IPS-15b (cell line): ENCODE measurements at regions not wholly inside any gene's neighbourhood (a gene's known extent, or its start where the extent isn't known, plus 50 kb on each side); places are given as distances from the start of the nearest gene placed in this dataset.

Experiments used
- H3K27me3 ChIP-seq: one replicate; pipeline ENCODE4 v1.6.1; 2013; ENCODE audit warnings: low read length; ENCODE audit not compliant: control insufficient read depth, insufficient read depth
- H3K36me3 ChIP-seq: one replicate; pipeline ENCODE4 v1.6.1; 2013; ENCODE audit warnings: low read length; ENCODE audit not compliant: control insufficient read depth, insufficient read depth
- H3K4me1 ChIP-seq: one replicate; pipeline ENCODE4 v1.6.1; 2013; ENCODE audit warnings: mild to moderate bottlenecking, low read length; ENCODE audit not compliant: control insufficient read depth, insufficient read depth
- H3K4me3 ChIP-seq: one replicate; pipeline ENCODE4 v1.5.1; 2013; ENCODE audit warnings: low read depth, low read length
- H3K9ac ChIP-seq: one replicate; pipeline ENCODE4 v1.6.1; 2013; ENCODE audit warnings: low read depth, mild to moderate bottlenecking, low read length
- H3K9me3 ChIP-seq: one replicate; pipeline ENCODE4 v1.6.1; 2013; ENCODE audit warnings: mild to moderate bottlenecking, low read length; ENCODE audit not compliant: control insufficient read depth, insufficient read depth

DNA sequence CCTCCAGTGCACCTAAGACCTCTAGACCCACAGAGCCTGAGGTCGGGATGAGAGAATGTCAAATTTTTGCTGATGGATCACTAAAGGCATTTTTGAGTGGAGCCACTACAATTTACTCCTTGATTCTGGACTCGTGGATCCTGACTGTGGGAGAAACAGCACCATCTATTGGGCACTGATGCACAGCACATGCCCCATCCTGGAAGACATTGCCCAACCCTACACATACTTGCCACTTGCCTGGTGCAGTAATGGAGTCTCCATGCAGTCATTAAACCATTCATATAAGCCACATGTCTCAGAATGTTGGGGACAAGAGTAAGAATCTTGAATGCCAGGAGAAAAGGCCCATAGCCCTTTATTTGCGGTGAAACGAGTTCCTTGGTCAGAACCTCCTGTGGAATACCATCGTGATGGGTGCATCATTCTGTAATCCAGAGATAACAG lies 103.9 kb downstream of the GGTLC2 start:
- Histone ChIP-seq H3K27me3 (peaks cover 51% of the 10 kb centered on the region), H3K9me3 (no peaks in the 10 kb centered on the region)

DNA sequence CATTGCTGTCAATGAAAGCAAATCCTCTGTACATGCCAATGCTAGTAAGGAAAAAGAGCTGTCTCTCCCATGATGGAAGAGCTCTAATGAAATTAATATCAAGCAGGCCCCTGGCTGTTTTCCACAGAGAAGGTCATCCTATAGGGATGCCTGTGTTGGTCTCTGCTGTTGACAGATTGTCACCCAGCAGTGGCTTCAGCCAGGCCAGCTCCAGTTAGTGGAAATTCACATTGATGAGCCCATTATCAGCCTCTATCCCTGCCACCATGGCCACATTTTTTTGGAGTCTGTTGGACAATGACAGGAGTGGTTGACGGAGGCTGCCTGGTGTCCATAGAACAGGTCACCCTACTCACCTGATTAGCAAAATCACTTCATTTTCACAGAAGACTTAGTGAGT lies 104.3 kb downstream of the GGTLC2 start:
- Histone ChIP-seq H3K9ac (no peak overlapping the region), H3K4me1 (no peaks in the 10 kb centered on the region), H3K27me3 (peaks cover 48% of the 10 kb centered on the region), H3K4me3 (no peak overlapping the region), H3K36me3 (no peaks in the 10 kb centered on the region), H3K9me3 (no peaks in the 10 kb centered on the region)

More for the DNA sequence above, 103.9 kb downstream of the GGTLC2 start:
- no peak overlapping the region for H3K4me3 ChIP-seq
- no peaks in the 10 kb centered on the region for H3K4me1 ChIP-seq
- H3K9ac ChIP-seq: no peak overlapping the region
- H3K36me3 ChIP-seq: no peaks in the 10 kb centered on the region

DNA sequence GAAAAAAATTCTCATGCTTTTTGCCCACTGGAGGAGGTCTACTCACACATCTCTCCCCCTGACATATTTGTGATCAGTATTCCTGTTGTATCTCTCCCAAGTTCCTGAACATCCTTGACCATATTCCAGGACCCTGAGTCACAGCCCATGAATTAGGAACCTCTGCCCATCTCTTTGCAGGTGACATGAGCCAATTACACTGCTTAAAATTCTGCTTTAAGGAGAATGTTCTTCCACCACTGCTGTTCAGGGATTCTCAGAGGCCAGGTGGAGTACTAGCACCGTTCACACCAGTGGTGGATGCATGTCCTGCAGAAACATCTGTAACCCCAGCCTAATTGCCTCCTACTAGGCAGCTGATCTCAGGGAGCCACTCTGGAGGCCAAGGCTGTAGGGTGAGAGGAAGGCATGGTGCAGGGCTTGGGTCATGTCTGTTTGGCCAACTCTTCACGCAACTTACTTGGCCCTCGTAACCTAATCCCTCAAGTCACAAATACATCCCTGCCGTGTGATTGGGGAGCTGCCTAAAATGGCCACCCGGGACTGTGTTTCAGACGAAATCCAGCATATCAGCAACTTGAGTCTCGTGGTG lies 104.8 kb downstream of the GGTLC2 start:
- no peak overlapping the region for H3K4me3 ChIP-seq
- no peaks in the 10 kb centered on the region for H3K36me3 ChIP-seq
- H3K9ac ChIP-seq: no peak overlapping the region
- H3K9me3 ChIP-seq: no peaks in the 10 kb centered on the region
- no peaks in the 10 kb centered on the region for H3K4me1 ChIP-seq
- peaks cover 48% of the 10 kb centered on the region for H3K27me3 ChIP-seq

DNA sequence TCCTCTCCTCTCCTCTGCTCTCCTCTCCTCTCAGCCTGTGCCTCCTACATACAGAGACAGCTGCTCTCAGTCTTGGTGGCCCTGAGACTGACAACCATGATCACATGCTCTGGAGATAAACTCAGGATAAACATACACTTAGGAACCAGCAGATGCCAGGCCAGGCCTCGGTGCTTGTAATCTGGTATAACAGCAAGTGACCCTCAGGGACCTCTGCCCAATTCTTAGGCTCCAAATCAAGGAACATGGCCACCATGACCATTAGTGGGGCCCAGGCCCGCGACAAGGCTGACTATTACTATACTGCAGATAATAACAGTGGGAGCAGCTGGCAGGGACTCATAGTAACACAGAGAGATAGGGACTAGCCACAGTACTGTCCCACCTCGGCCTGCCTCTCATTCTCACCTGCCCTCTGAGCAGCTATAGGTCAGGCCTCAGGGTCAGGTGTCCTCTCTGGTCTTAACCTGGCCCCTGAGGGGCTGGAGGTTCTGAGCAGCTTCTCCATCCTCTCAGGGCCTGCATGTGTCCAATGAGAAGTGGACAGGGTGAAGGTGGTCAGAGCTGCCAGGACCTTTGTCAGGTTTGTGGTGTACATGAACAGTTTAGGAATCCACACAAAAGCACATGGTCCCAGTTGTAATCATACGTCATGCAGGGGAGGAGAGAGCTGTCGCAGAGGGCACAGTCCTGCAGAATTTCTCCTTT lies 106.1 kb downstream of the GGTLC2 start:
- Histone ChIP-seq H3K4me1 (no peaks in the 10 kb centered on the region), H3K4me3 (no peak overlapping the region), H3K9me3 (no peaks in the 10 kb centered on the region), H3K9ac (no peak overlapping the region), H3K36me3 (no peaks in the 10 kb centered on the region), H3K27me3 (peaks cover 41% of the 10 kb centered on the region)

DNA sequence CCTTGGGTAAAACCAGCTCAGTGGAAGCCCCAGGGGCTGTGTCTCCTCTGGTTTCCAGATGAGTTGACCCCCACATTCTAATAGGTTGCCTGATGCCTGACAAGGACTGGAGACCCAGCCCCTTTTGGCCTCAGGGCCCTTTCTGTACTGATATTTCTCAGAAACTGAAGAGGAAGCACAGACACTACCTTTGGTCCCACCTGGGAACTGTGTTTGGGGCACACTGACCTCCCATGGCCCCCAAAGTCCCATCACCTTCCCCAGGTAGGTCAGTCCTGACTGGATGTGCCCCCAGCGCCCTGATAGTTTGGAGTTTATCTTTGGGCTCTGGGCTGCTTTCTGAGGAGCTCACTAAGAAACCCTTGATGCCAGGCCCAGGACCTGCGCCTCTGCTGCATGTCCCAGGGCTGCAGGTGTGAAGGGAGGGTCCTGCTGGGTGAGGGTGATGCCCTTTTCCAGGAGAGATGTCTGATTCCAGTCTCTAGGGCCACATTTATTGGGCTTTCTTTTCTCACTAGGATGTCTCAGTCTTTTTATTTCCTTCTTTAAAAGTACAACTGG lies 106.7 kb downstream of the GGTLC2 start:
- no peak overlapping the region for H3K9ac ChIP-seq
- H3K9me3 ChIP-seq: no peaks in the 10 kb centered on the region
- H3K36me3 ChIP-seq: no peaks in the 10 kb centered on the region
- H3K4me1 ChIP-seq: no peaks in the 10 kb centered on the region
- H3K27me3 ChIP-seq: peaks cover 46% of the 10 kb centered on the region
- H3K4me3 ChIP-seq: no peak overlapping the region

DNA sequence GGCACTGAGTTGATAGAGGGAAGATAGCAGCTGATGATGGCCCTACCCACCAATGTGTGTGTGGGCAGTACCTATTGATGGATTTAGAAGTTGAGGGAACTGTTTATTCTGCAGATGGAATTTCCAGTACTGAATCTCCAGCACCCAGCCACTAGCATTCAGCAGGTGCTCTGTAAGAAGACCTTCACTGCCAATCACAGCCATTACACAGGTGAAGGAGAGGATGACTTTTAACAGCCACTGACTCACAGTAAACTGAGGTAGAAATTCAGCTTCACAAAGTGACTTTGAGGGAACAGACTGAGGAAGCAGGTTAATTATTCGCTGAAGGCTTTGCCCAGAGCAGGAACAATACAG lies 107.8 kb downstream of the GGTLC2 start:
- no peaks in the 10 kb centered on the region for H3K36me3 ChIP-seq
- H3K4me1 ChIP-seq: no peaks in the 10 kb centered on the region
- H3K27me3 ChIP-seq: peaks cover 51% of the 10 kb centered on the region
- H3K9ac ChIP-seq: no peak overlapping the region
- no peaks in the 10 kb centered on the region for H3K9me3 ChIP-seq
- H3K4me3 ChIP-seq: no peak overlapping the region

DNA sequence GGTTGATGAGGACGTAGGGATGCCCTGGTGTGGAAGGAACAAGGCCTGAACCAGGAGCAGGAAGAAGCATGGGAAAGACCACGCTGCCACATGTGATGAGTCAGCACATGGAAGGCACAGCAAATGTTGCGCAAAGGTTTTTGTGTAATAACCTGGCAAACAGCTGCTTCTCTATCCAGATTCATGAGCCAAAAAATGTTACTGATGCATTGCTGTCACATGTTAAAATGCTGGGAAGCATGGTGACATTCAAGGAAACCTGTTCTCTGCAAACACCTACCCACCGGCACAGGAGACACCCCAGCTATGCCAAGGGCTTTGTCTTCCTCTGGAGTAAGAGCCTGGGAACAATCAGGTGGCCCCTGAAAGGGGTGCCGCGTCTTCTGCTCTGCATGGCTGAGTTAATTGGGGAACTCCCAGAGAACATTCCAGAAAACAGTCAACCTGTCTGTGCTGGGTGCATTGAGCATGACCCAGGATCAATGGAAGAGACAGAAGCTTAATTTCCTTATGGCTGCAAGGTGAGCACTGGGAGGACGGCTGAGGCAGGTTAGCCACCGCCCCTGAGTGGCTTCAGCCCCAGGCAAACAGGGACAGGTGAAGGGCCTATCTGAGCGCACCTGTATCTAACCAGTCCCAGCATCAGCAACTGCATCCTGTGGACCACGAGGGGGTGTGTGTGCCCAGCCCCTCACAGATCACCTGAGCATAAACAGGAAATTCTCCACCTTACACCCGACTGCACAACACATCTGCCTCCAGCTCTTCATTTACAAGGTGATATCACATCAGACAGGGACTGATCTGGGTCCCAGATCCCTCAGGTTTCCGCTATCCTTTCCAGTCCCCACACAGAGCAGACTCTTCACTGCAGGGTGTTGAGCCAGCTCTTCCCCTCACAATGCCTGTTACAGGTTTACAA lies 108.4 kb downstream of the GGTLC2 start:
- H3K4me3 ChIP-seq: no peak overlapping the region
- no peaks in the 10 kb centered on the region for H3K36me3 ChIP-seq
- no peaks in the 10 kb centered on the region for H3K9me3 ChIP-seq
- no peak overlapping the region for H3K9ac ChIP-seq
- no peaks in the 10 kb centered on the region for H3K4me1 ChIP-seq
- peaks cover 51% of the 10 kb centered on the region for H3K27me3 ChIP-seq

DNA sequence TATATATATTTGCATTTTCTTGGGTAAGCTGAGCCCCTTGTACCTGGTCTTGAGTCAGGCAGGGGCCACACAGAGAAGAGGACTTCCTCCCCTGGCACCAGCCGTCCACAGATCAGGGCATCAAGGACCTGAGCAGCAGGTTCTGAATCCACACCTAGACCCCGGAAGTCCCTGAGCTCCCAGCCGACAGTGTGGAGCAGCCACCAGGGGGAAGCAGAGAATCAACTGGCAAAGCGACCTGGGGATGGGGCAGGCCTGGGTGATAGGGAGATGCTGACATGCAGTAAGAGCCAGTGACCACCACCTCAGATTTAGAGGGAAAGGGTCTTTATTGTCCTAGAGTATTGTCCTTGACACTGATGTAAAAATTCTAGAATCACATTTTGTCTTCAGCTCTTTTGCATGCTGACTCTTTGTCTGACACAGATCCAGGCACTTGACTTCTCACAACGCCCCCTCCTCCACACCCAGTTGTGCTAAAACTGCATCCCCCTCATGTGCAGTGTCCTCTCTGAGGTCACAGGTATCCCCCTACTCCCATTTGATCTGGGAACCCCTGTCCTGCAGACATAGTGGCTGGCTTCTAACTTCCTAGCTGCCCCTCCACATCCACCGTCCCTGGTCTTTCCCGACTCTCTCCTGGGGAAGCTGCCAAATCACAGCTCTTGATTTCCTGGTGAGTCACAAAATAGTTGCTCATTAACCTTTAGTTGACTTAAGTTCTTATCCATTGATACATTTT lies 109.3 kb downstream of the GGTLC2 start:
- H3K9me3 ChIP-seq: no peaks in the 10 kb centered on the region
- H3K4me1 ChIP-seq: no peaks in the 10 kb centered on the region
- no peaks in the 10 kb centered on the region for H3K36me3 ChIP-seq
- no peak overlapping the region for H3K9ac ChIP-seq
- H3K4me3 ChIP-seq: no peak overlapping the region
- H3K27me3 ChIP-seq: peaks cover 51% of the 10 kb centered on the region

DNA sequence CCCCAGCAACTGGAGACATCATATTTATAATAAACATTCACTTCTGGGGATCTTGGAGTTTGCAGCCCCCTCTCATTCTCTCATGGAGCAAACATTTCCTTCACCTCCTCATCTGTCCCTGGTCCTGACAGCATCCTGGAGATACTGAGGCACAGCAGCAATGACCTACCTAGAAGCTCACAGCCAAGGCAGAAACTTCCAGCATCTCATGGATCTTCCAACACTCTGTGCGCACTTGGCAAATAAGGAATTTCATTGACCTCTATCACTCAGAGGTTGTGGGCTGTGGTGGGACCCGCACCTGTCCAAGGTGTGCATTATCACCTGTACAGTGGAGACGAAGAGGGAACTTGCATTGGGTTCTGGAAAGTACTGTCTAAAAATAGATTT lies 109.8 kb downstream of the GGTLC2 start:
- Histone ChIP-seq H3K4me3 (no peak overlapping the region), H3K36me3 (no peaks in the 10 kb centered on the region), H3K27me3 (peaks cover 49% of the 10 kb centered on the region), H3K9me3 (no peaks in the 10 kb centered on the region), H3K4me1 (no peaks in the 10 kb centered on the region), H3K9ac (no peak overlapping the region)

DNA sequence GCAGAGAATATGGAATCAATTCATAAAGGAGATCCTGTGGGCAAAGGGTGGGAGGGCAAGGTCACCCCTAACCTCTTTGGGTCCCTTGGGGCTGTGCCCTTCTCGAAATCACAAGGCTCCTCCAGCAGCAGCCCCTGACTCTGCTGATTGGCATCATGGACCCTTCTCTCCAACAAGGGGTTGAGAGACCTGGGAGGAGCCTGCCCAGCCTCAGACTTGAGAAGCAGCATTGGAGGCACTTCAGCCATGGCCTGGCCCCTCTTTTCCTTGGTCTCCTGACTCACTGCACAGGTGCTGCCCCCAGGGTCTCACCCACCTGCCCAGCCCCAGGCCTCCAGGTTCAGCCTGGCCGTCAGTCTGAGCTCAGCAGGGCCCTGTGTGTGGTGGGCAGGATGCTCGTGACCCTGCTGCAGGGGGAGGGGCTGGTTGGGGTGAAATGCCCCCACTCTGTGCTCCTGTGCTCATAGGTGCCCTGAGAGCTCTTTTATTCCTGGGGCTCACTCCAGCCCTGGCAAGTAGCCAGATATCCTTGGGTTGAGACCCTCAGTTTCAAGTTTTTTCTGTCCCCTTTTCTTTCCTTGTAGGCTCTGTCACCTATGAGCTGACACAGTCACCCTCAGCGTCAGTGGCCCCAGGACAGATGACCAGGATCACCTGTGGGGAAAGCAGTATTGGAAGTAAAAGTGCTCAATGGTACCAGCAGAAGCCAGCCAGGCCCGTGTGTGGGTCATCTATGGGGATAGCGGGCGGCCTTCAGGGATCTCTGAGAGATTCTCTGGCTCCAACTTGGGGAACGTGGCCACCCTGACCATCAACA lies 110.8 kb downstream of the GGTLC2 start:
- H3K4me3 ChIP-seq: no peak overlapping the region
- H3K9ac ChIP-seq: no peak overlapping the region
- H3K9me3 ChIP-seq: no peaks in the 10 kb centered on the region
- no peaks in the 10 kb centered on the region for H3K4me1 ChIP-seq
- no peaks in the 10 kb centered on the region for H3K36me3 ChIP-seq
- H3K27me3 ChIP-seq: peaks cover 50% of the 10 kb centered on the region

DNA sequence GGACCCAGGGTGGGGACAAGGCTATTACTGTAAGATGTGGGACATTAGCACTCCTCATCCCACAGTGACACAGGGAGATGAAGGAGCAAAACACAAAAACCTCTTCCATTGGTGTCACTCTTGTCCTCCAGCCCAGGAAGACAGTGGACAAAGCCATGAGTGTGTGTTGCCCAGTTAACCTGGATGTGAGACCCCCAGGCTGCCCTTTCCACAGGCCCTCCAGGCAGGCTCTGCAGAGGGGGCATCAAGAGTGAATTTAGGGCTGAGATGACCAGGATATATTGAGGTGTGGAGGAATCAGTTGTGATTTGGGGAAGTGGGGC lies 111.3 kb downstream of the GGTLC2 start:
- no peak overlapping the region for H3K4me3 ChIP-seq
- no peaks in the 10 kb centered on the region for H3K9me3 ChIP-seq
- H3K9ac ChIP-seq: no peak overlapping the region
- peaks cover 50% of the 10 kb centered on the region for H3K27me3 ChIP-seq
- H3K36me3 ChIP-seq: no peaks in the 10 kb centered on the region
- no peaks in the 10 kb centered on the region for H3K4me1 ChIP-seq
